GM12865 (cell line): ENCODE measurements at regions not wholly inside any gene's neighbourhood (a gene's known extent, or its start where the extent isn't known, plus 50 kb on each side); places are given as distances from the start of the nearest gene placed in this dataset.

Experiments
- DNase-seq: peaks from one replicate; pipeline ENCODE4 v3.0.0; 2010; ENCODE audit warnings: low read depth
- H3K4me3 ChIP-seq: 2 replicates; pipeline ENCODE4 v1.5.1; 2011; ENCODE audit warnings: mild to moderate bottlenecking, low read depth, low read length, control low read depth
- TF ChIP-seq, protein P1 (sequence below): IDR thresholded peaks from 2 replicates; pipeline ENCODE4 v1.5.1; 2011; ENCODE audit warnings: low read length, control low read depth, low read depth, inconsistent platforms; ENCODE audit not compliant: insufficient read depth; ENCODE audit errors: missing control alignments

DNA sequence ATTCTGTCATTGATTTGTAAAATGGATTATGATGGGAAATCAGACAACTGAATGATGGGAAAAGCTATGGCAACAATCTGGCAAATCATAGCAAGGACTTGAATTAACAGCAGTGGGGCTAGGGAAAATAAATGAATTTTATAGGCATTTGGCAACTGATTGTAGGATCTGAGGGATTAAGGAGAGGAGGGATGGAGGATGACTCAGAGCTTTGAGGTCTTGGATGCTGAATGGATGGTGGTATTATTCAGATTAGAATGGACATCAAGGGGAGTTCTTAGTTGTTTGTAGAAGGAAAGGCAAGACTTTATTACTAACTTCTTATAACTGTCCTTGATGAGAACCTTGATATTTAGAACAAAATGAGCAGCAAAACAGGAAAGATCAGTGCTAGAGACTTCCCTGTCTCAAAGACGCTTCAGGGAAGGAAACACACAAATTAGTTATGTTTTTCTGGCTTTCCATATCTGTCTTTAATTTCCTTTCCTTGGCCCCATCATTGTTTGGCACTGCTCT, 51.4 kb upstream of the HHIP start:
- TF ChIP-seq, protein P1, sequence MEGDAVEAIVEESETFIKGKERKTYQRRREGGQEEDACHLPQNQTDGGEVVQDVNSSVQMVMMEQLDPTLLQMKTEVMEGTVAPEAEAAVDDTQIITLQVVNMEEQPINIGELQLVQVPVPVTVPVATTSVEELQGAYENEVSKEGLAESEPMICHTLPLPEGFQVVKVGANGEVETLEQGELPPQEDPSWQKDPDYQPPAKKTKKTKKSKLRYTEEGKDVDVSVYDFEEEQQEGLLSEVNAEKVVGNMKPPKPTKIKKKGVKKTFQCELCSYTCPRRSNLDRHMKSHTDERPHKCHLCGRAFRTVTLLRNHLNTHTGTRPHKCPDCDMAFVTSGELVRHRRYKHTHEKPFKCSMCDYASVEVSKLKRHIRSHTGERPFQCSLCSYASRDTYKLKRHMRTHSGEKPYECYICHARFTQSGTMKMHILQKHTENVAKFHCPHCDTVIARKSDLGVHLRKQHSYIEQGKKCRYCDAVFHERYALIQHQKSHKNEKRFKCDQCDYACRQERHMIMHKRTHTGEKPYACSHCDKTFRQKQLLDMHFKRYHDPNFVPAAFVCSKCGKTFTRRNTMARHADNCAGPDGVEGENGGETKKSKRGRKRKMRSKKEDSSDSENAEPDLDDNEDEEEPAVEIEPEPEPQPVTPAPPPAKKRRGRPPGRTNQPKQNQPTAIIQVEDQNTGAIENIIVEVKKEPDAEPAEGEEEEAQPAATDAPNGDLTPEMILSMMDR: no peak
- no peak for DNase-seq
- H3K4me3 ChIP-seq: no peak overlapping the region

DNA sequence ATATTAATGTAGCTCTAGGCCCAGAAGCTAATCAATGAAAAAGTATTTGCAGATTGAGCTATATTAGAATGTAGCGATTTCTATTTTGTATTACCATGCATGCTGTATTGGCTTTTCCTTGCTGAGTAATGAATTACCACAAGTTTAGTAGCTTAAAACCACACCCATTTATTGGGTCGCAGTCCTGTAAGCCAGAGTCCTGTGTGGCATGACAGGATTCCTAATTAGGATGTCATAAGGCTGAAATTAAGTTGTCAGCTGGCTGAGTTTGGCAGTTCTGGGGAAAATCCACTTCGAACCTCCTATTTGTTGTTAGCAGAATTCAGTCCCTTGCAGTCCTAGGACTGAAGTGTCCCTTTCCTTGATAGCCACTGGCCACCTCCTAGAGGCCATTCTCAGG, 50.3 kb upstream of the HHIP start:
- no peak overlapping the region for H3K4me3 ChIP-seq
- no peak for DNase-seq
- TF ChIP-seq, protein P1: no peak
